ENCODE measurements at regions not wholly inside any gene's neighbourhood (a gene's known extent, or its start where the extent isn't known, plus 50 kb on each side); places are given as distances from the start of the nearest gene placed in this dataset.

DNA sequence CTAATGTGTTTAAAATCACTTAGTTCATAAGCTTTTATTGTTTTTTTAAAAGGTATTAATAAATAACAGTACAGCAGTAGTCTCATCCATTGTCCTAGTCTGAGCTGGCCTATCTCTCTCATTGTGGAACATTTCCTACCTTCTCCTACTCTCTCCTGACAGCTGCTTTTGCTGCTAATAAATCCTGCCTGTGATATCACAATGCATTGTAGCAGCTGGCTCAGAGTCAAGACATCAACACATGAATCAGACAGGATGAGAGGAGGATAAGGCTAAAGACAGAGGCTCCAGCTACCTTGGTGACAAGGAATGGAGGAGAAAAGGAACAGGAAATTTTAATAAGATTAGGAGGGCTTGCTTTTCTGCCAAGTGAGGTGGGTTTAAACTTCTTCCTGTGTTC is 626.1 kb downstream of the HS3ST4 start:
- no peaks in the 10 kb centered on the region for H3K27me3 ChIP-seq (ENCODE audit: control insufficient read depth in 1 of 2, insufficient read depth in 2 of 2, low read length in 2 of 2)
- no TSS peak for BruUV-seq (replicated peaks)
- no peaks in the 10 kb centered on the region for H3K4me1 ChIP-seq (ENCODE audit: insufficient read depth, low read length)
- in situ Hi-C loops (cut with HindIII; ENCODE audit: extremely low pct_ligation_motif_present, low pct_unique_long_range_greater_than_20kb) (no loop called here), intact Hi-C loops (cut with micrococcal nuclease; ENCODE audit: unreplicated experiment) (no loop called here)
- DNase-seq (ENCODE audit: low spot score) (no peak), ATAC-seq (no peak), FAIRE-seq (no peak)
- no peak overlapping the region for H3K9ac ChIP-seq (ENCODE audit: insufficient read depth, low read depth, low read length)
- H3K4me3 ChIP-seq (replicated peaks in 1 of 3; ENCODE audit: insufficient read depth in 1 of 3, low read depth in 2 of 3, low read length in 3 of 3), result no peak overlapping the region
- H3K36me3 ChIP-seq (replicated peaks in 1 of 2; ENCODE audit: control insufficient read depth in 1 of 2, insufficient read depth in 2 of 2, low read length in 2 of 2), result no peaks in the 10 kb centered on the region
- POLR2A ChIA-PET, result no interaction called here
- H2AFZ ChIP-seq (ENCODE audit: low read length), result no peak overlapping the region
- TF ChIP-seq PAX8 (CRISPR knock-in tag; IDR thresholded peaks at IDR 0.05; ENCODE audit: borderline replicate concordance) (no peak), ZNF292 (CRISPR knock-in tag; IDR thresholded peaks at IDR 0.05; ENCODE audit: borderline replicate concordance, low read depth) (no peak), YEATS2 (CRISPR knock-in tag; IDR thresholded peaks at IDR 0.05; ENCODE audit: borderline replicate concordance) (no peak), HNRNPK (IDR thresholded peaks at IDR 0.05; ENCODE audit: low read depth, low read length, poor library complexity, severe bottlenecking) (no peak), ZNF772 (CRISPR knock-in tag; IDR thresholded peaks at IDR 0.05) (no peak), MLX (CRISPR knock-in tag; IDR thresholded peaks at IDR 0.05) (no peak), ZNF431 (CRISPR knock-in tag; IDR thresholded peaks at IDR 0.05; ENCODE audit: borderline replicate concordance, low read depth) (no peak), MEIS2 (CRISPR knock-in tag; IDR thresholded peaks at IDR 0.05) (no peak), CERS6 (CRISPR knock-in tag; IDR thresholded peaks at IDR 0.05) (no peak), ZNF678 (CRISPR knock-in tag; IDR thresholded peaks at IDR 0.05) (no peak), ZNF589 (CRISPR knock-in tag; conservative IDR thresholded peaks at IDR 0.05) (no peak), U2AF2 (IDR thresholded peaks at IDR 0.05; ENCODE audit: low read depth, low read length) (no peak), ZBTB38 (CRISPR knock-in tag; IDR thresholded peaks at IDR 0.05) (no peak), PHB2 (IDR thresholded peaks at IDR 0.05; ENCODE audit: partially characterized antibody) (no peak)
- TF ChIP-seq, protein P1, sequence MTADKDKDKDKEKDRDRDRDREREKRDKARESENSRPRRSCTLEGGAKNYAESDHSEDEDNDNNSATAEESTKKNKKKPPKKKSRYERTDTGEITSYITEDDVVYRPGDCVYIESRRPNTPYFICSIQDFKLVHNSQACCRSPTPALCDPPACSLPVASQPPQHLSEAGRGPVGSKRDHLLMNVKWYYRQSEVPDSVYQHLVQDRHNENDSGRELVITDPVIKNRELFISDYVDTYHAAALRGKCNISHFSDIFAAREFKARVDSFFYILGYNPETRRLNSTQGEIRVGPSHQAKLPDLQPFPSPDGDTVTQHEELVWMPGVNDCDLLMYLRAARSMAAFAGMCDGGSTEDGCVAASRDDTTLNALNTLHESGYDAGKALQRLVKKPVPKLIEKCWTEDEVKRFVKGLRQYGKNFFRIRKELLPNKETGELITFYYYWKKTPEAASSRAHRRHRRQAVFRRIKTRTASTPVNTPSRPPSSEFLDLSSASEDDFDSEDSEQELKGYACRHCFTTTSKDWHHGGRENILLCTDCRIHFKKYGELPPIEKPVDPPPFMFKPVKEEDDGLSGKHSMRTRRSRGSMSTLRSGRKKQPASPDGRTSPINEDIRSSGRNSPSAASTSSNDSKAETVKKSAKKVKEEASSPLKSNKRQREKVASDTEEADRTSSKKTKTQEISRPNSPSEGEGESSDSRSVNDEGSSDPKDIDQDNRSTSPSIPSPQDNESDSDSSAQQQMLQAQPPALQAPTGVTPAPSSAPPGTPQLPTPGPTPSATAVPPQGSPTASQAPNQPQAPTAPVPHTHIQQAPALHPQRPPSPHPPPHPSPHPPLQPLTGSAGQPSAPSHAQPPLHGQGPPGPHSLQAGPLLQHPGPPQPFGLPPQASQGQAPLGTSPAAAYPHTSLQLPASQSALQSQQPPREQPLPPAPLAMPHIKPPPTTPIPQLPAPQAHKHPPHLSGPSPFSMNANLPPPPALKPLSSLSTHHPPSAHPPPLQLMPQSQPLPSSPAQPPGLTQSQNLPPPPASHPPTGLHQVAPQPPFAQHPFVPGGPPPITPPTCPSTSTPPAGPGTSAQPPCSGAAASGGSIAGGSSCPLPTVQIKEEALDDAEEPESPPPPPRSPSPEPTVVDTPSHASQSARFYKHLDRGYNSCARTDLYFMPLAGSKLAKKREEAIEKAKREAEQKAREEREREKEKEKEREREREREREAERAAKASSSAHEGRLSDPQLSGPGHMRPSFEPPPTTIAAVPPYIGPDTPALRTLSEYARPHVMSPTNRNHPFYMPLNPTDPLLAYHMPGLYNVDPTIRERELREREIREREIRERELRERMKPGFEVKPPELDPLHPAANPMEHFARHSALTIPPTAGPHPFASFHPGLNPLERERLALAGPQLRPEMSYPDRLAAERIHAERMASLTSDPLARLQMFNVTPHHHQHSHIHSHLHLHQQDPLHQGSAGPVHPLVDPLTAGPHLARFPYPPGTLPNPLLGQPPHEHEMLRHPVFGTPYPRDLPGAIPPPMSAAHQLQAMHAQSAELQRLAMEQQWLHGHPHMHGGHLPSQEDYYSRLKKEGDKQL (CRISPR knock-in tag; IDR thresholded peaks at IDR 0.05; ENCODE audit: low read depth), result no peak
- TF ChIP-seq, protein P2, sequence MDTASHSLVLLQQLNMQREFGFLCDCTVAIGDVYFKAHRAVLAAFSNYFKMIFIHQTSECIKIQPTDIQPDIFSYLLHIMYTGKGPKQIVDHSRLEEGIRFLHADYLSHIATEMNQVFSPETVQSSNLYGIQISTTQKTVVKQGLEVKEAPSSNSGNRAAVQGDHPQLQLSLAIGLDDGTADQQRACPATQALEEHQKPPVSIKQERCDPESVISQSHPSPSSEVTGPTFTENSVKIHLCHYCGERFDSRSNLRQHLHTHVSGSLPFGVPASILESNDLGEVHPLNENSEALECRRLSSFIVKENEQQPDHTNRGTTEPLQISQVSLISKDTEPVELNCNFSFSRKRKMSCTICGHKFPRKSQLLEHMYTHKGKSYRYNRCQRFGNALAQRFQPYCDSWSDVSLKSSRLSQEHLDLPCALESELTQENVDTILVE (CRISPR knock-in tag; IDR thresholded peaks at IDR 0.05), result no peak
- TF ChIP-seq, protein P3, sequence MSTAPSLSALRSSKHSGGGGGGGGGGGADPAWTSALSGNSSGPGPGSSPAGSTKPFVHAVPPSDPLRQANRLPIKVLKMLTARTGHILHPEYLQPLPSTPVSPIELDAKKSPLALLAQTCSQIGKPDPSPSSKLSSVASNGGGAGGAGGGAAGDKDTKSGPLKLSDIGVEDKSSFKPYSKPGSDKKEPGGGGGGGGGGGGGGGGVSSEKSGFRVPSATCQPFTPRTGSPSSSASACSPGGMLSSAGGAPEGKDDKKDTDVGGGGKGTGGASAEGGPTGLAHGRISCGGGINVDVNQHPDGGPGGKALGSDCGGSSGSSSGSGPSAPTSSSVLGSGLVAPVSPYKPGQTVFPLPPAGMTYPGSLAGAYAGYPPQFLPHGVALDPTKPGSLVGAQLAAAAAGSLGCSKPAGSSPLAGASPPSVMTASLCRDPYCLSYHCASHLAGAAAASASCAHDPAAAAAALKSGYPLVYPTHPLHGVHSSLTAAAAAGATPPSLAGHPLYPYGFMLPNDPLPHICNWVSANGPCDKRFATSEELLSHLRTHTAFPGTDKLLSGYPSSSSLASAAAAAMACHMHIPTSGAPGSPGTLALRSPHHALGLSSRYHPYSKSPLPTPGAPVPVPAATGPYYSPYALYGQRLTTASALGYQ (CRISPR knock-in tag; IDR thresholded peaks at IDR 0.05), result no peak
- no peaks in the 10 kb centered on the region for H4K20me1 ChIP-seq (ENCODE audit: insufficient read depth, low read length)
- no peaks in the 10 kb centered on the region for H3K79me2 ChIP-seq (ENCODE audit: insufficient read depth, low read length)
- H3K9me3 ChIP-seq (ENCODE audit: low read length), result no peaks in the 10 kb centered on the region
- H3K27ac ChIP-seq (ENCODE audit: extremely low read length, insufficient read depth, low read length), result no peak overlapping the region
- CTCF ChIA-PET (ENCODE audit: low intra/inter-chr PET ratio, low total read pairs), result no interaction called here
- H3K4me2 ChIP-seq (ENCODE audit: low read depth, low read length), result no peak overlapping the region

All from HepG2 (cell line).